Glomerular visceral epithelial cell (primary cell): ENCODE measurements at regions not wholly inside any gene's neighbourhood (a gene's known extent, or its start where the extent isn't known, plus 50 kb on each side); places are given as distances from the start of the nearest gene placed in this dataset.

Experiments used
- DNase-seq: peaks from one replicate; pipeline ENCODE4 v3.0.0-alpha.2; 2016; ENCODE audit errors: extremely low spot score

GRCh38 chr2:100192825-100193224 lies 50.4 kb upstream of the AFF3 start:
- no peak for DNase-seq

GRCh38 chr2:100192300-100192699 lies 49.9 kb upstream of the AFF3 start:
- no peak for DNase-seq
